A673 (cell line): ENCODE measurements at regions not wholly inside any gene's neighbourhood (a gene's known extent, or its start where the extent isn't known, plus 50 kb on each side); places are given as distances from the start of the nearest gene placed in this dataset.

Source experiments
- CTCF ChIP-seq: fragments of 300-800, 200-600 bp; sonication (generic); conservative IDR thresholded peaks from 2 replicates; pipeline ENCODE4 v1.5.1; 2017; ENCODE audit warnings: low read depth, mild to moderate bottlenecking, antibody characterized with exemption, low read length, moderate library complexity, mixed read lengths
- EZH2 ChIP-seq: fragments of 200-600 bp; sonication (generic); IDR thresholded peaks from 2 replicates; pipeline ENCODE4 v1.6.1; 2017; ENCODE audit warnings: borderline replicate concordance, low read depth, mild to moderate bottlenecking, mixed read lengths, antibody characterized with exemption, low read length; ENCODE audit not compliant: poor library complexity, severe bottlenecking

GRCh38 chr6:102793752-102794151 is 1400.2 kb downstream of the GRIK2 start:
- TF ChIP-seq CTCF = no peak
- no peak for TF ChIP-seq EZH2
